Activated CD4-positive, alpha-beta T cell treated with anti-CD3 and anti-CD28 coated beads, Interleukin-2, amount 50 U/mL, for 48 hours (primary cell): ENCODE measurements at regions not wholly inside any gene's neighbourhood (a gene's known extent, or its start where the extent isn't known, plus 50 kb on each side); places are given as distances from the start of the nearest gene placed in this dataset.
A peak's percentile ranks its signal among the peaks of the same experiment; 100 is the strongest.

Source experiments
- DNase-seq, 2 experiments: peaks; one replicate each; pipeline ENCODE4 v3.0.0-alpha.2; 2020

DNA sequence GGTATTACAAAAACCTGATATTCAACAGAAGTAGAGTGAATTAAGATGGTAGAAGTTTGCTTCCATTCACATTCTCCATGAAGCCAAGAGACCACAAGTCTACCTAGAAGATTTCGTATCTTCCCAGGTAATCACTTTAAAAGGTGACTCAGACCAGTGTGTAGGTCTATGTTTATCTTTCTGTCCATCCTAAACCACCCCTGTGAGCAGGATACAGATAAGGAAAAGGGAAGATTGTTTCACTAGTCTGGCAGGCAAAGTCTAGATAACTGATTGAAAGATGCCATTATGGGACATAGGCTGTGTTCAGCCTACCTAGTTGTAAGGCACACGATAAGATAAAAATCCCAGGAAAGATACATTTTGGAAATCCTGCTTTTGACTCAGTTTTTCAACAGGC is 244.3 kb upstream of the NWD2 start:
- no peak for DNase-seq

- DNase-seq, result no peak
Measured at GRCh38 chr4:37001688-37002436, 242.7 kb upstream of the NWD2 start.

DNA sequence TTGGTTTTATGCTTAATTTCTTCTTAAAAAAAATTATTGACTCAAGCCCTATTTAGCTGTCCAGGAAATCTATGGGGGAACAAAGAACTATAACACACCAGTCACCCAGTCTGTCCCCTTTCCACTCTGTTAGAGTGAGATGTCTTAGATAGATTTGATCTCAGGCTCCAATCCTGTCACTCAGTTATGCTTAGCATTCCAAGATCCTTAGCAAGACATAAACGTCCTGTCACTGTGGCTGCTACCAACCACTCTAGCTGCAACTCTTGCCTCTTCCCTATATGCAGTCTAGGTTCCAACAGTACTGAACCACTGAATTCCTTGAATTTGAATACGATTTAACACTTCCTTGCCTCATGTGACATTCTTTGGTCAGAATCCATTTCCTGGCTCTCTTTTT is 241.9 kb upstream of the NWD2 start:
- DNase-seq, result no peak

DNA sequence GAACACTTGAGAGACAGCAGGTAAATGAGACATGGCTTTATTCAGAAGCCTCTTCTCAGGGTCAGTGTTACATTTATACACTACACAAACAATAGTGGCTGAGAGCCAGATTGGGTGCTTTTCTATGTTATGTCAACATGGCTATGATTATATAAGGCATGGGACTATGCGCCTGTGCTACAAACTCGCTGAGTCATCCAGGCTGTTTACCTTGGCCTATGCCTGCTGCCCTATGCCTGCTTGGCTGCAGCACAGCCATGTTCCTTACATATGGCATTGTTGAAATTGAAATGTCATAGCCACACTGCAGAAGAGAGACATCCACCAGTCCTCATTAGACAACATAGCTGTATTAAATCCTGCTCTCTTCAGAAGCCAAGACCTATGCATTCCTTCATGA is 236.3 kb upstream of the NWD2 start:
- no peak for DNase-seq

GRCh38 chr4:37014584-37014983 is 230.0 kb upstream of the NWD2 start:
- no peak for DNase-seq

GRCh38 chr4:37015391-37015790 is 229.2 kb upstream of the NWD2 start:
- no peak for DNase-seq

DNA sequence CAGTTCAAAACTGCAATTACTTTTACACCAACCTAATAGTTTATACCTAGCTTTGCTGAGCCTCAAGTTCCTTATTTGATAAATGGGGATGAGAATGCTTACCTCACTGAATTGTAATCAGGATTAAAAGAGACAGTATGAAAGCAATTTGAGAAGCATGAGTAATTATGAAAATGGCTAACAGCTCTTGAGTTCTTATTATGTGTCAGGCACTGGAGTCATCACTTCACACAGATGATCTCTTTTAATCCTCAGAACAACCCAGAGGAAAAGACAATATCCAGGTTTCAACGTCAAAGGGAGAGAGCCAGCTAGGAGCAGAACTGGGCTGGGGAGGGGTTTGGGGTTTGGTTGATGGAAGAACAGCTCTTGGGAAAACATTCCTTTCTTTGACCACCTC is 221.0 kb upstream of the NWD2 start:
- DNase-seq, result no peak

GRCh38 chr4:37023996-37024395 is 220.5 kb upstream of the NWD2 start:
- DNase-seq, result no peak

DNA sequence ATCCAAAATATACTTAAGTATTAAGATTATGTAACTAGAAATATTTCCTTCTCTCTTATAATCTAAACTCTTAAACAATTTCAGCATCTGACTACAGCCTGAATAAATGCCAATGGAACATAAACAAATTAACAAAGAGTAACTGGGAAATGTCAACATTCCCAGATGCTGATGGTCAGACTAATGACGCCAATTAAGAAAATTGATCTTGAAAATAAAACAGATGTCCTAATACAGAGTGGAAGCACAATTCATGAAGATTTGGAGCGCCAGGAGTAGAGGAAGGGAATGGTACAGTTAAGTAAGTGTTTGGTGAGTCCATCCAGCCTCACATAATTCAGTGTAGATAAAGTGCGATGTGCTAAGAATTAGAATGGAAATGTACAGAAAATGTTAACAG is 203.7 kb upstream of the NWD2 start:
- no peak for DNase-seq

- no peak for DNase-seq
Measured at GRCh38 chr4:37043342-37043741, 201.2 kb upstream of the NWD2 start.

DNA sequence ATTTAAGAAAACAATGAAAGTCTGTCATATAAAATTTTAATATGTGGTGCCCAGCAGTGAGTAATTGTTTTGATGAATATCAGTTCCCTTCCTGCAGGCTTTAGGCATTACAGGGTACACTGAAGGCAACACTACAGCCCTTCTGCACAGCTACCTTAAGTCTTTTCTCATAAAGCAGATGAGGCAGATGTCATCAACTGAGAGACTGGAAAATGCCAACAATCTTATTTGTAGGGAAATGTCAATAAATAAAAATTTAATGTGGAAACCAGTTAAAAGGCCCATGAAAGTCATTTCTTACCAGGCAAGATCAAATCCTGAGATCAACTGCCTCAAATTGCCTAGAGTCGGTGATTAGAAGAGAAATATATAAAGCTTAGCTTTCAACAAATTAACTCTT is 193.4 kb upstream of the NWD2 start:
- no peak for DNase-seq

- no peak for DNase-seq
Measured at GRCh38 chr4:37051866-37052265, 192.7 kb upstream of the NWD2 start.

- no peak for DNase-seq
Measured at GRCh38 chr4:37054531-37055077, 189.9 kb upstream of the NWD2 start.

DNA sequence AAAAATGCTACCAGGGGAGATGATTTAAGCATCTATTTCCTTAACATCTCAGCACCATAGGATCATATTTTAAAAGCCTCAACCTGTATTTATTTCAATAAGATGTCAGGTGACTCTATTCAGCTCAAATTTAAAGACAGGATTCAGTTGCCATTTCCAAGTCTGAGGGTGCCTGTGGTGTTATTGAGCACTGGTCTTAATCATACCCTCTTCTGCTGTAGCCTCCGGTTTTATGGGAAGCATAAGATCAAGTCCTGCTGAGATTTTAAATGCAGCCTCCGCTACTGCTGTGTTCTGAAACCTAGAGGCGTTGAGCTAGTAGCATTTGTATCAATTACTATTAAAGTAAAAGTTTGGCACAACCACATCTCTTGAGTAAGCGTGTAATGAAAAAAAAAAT is 185.7 kb upstream of the NWD2 start:
- no peak for DNase-seq

DNA sequence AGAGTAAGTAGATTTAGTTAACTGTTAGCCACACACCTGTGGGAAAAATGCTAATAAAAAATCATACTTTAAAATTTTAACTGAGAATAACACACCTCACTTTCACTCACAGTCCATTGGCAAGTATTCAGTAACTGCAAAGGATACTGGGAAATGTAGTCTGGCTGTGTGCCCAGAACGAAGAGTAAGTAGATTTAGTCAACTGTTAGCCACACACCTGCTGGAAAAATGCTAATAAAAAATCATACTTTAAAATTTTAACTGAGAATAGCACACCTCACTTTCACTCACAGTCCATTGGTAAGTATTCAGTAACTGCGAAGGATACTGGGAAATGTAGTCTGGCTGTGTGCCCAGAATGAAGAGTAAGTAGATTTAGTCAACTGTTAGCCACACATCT is 178.4 kb upstream of the NWD2 start:
- DNase-seq, result no peak

DNA sequence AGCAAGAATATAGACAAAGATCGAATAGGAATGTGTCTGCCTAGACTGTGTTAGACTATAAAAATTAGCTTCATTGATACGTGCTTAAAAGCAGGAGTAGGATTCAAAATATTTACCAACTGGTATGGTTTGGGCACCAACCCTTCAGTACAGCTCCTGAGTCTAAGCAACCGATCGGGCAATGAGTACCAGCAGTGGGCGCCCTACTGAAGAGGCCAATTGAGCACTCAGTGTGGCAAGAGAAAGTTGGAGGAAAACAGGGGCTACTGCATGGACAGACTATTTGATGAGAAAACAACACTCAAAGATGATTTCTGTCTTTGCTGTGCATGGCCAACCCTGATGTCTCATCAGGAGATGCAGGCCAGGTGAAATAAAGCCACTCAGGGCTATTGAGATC is 176.0 kb upstream of the NWD2 start:
- DNase-seq, result peak in 1 of 2 experiments; percentile 3

DNA sequence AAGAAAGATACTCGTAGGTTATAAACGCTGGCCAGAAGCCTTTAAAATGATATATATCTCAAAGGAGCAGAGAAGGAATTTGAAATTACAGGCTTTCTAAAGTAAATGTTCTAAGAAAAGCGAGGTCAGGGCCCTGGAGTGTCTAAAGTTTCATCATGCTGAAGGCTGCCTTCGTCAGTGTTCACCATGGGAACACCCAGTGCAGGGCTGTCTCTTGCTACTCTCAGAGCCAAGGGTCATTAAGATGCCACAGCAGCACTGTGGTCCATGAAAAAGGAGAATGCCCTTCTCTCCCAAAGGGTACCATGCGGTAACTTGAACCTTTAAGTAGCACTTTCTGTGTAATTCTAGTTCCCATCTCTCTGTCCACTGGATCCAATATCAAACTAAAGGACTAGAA is 174.5 kb upstream of the NWD2 start:
- DNase-seq, result no peak

DNA sequence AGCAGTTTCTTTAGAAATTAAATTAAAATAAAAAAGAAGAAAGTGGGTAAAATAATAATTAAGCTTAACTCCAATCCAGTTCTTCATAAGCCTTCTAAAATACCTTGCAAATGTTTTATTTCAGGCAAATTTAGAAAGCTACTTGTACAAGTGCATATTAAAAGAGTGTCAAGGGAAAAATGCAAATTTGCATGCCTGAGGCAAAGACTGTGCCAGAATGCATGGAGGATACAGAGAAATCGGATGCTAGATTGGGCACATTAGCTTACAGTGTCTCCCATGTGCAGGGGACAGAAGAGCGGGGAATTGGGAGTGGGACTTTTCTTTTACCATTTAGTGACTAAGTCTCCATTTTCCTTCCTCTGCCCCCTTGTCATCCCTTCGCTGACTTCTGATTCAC is 173.0 kb upstream of the NWD2 start:
- no peak for DNase-seq

GRCh38 chr4:37073226-37073840 is 171.2 kb upstream of the NWD2 start:
- no peak for DNase-seq

- no peak for DNase-seq
Measured at GRCh38 chr4:37082912-37083311, 161.6 kb upstream of the NWD2 start.

- no peak for DNase-seq
Measured at GRCh38 chr4:37095925-37096324, 148.6 kb upstream of the NWD2 start.

DNA sequence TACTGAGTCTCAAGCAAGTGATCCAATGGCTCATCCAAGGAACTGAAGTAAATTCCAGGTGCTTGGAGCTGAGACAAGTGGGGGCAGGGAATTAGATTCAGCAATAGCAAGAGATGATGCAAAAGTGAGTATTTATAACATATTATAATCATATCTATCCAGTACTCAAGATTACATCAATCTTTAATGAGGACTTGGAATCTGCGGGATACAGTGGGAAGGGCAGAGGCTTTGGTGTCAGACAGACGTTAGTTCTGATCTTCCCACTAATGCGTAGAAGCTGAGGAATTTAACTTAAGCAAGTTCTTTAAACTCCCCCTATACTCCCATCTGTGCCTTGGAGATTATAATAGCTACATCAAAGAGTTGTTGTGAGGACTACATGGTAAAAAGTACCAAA is 143.4 kb upstream of the NWD2 start:
- no peak for DNase-seq

- DNase-seq, result no peak
Measured at GRCh38 chr4:37101686-37102085, 142.9 kb upstream of the NWD2 start.

DNA sequence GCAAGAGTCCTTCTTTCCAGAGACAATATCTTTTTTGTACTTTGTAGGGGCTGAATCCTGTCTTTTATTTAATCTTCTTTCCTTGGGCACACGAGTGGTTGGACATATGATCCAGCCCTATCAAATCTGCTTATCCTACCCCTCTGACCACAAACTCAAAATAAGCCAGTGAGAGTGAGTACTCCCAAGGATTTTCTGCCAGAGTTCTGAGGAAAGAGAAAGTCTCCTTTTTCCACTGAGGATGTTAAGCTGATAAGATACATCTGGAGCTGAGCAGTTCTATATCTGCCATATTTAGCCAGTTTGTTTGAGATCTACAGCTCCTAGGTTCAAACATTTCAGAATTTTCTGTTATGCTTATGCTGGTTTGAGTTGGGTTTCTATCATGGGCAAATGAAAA is 134.8 kb upstream of the NWD2 start:
- DNase-seq, result no peak

DNA sequence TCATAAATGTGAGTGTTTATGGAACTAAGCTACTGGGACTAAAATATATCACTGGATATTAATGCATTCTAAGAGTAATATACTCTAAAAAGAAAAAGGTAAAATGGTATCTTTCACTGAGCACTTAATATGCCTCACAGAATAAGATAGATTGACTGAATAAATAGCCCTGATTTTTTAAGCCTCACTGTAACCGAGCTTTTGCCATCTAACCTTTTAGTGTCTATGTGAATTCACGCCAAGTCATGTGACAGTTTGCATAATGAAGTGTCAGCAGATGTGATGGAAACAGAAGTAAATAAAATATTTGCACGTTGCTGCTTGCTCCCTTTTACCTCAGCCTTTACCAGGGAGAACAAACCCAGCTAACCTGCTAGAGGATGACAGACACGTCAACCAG is 119.7 kb upstream of the NWD2 start:
- DNase-seq, result no peak
